ENCODE measurements at regions not wholly inside any gene's neighbourhood (a gene's known extent, or its start where the extent isn't known, plus 50 kb on each side); places are given as distances from the start of the nearest gene placed in this dataset.

GRCh38 chr10:81002382-81002781, 464.7 kb downstream of the SH2D4B start:
- Histone ChIP-seq H3K36me3 (replicated peaks in 1 of 2; ENCODE audit: control insufficient read depth in 1 of 2, insufficient read depth in 2 of 2, low read length in 2 of 2) (no peaks in the 10 kb centered on the region), H3K9ac (ENCODE audit: insufficient read depth, low read length, poor library complexity, severe bottlenecking) (no peak overlapping the region), H3K27me3 (ENCODE audit: control insufficient read depth in 2 of 2, insufficient read depth in 2 of 2, low read length in 2 of 2) (no peaks in the 10 kb centered on the region), H3K4me3 (replicated peaks in 1 of 3; ENCODE audit: low read depth in 2 of 3, low read length in 3 of 3) (no peak overlapping the region), H2AFZ (ENCODE audit: insufficient read depth, low read depth, low read length, poor library complexity, severe bottlenecking) (no peak overlapping the region), H3K4me2 (replicated peaks; ENCODE audit: extremely low read depth, low read length, poor library complexity, severe bottlenecking) (no peak overlapping the region), H3K4me1 (ENCODE audit: control insufficient read depth in 1 of 2, insufficient read depth in 2 of 2, low read length in 2 of 2) (no peaks in the 10 kb centered on the region), H3K9me3 (replicated peaks in 1 of 2; ENCODE audit: control insufficient read depth in 1 of 2, insufficient read depth in 1 of 2, low read length in 2 of 2) (no peaks in the 10 kb centered on the region), H4K20me1 (ENCODE audit: insufficient read depth, low read length) (no peaks in the 10 kb centered on the region), H3K27ac (ENCODE audit: low read depth in 1 of 2, low read length in 2 of 2) (no peak overlapping the region), H3K79me2 (ENCODE audit: insufficient read depth, low read length) (no peaks in the 10 kb centered on the region)
- no peaks in the 10 kb centered on the region for H3K4me1 Mint-ChIP-seq
- WGBS (ENCODE audit: insufficient coverage): 100% methylated on average over 2 of the region's 4 CpGs
- peaks cover 0 to 2% (median 2%) of the 10 kb centered on the region in 3 donors for H3K27me3 Mint-ChIP-seq (ENCODE audit: low read depth in 3 of 3)
- H3K9me3 Mint-ChIP-seq: peaks cover 0 to 3% (median 0%) of the 10 kb centered on the region in 7 donors
- intact Hi-C loops (cut with micrococcal nuclease): no loop called here
- no peak for DNase-seq
- no peak for TF ChIP-seq CTCF (IDR thresholded peaks at IDR 0.05)
- H3K27ac Mint-ChIP-seq: peak overlapping the region in 1 of 7 donors; percentile 4
- H3K4me3 Mint-ChIP-seq: no peak overlapping the region
- H3K36me3 Mint-ChIP-seq: no peaks in the 10 kb centered on the region

- TF ChIP-seq CTCF (IDR thresholded peaks at IDR 0.05): no peak
- Histone ChIP-seq H3K79me2 (ENCODE audit: insufficient read depth, low read length) (no peaks in the 10 kb centered on the region), H3K36me3 (replicated peaks in 1 of 2; ENCODE audit: control insufficient read depth in 1 of 2, insufficient read depth in 2 of 2, low read length in 2 of 2) (no peaks in the 10 kb centered on the region), H3K4me2 (replicated peaks; ENCODE audit: extremely low read depth, low read length, poor library complexity, severe bottlenecking) (no peak overlapping the region), H3K27ac (ENCODE audit: low read depth in 1 of 2, low read length in 2 of 2) (no peak overlapping the region), H3K4me3 (replicated peaks in 1 of 3; ENCODE audit: low read depth in 2 of 3, low read length in 3 of 3) (no peak overlapping the region), H3K4me1 (ENCODE audit: control insufficient read depth in 1 of 2, insufficient read depth in 2 of 2, low read length in 2 of 2) (no peaks in the 10 kb centered on the region), H3K9ac (ENCODE audit: insufficient read depth, low read length, poor library complexity, severe bottlenecking) (no peak overlapping the region), H4K20me1 (ENCODE audit: insufficient read depth, low read length) (no peaks in the 10 kb centered on the region), H3K9me3 (replicated peaks in 1 of 2; ENCODE audit: control insufficient read depth in 1 of 2, insufficient read depth in 1 of 2, low read length in 2 of 2) (no peaks in the 10 kb centered on the region), H2AFZ (ENCODE audit: insufficient read depth, low read depth, low read length, poor library complexity, severe bottlenecking) (no peak overlapping the region), H3K27me3 (ENCODE audit: control insufficient read depth in 2 of 2, insufficient read depth in 2 of 2, low read length in 2 of 2) (no peaks in the 10 kb centered on the region)
- Mint-ChIP-seq H3K36me3 (no peaks in the 10 kb centered on the region), H3K4me1 (no peaks in the 10 kb centered on the region), H3K27me3 (ENCODE audit: low read depth in 3 of 3) (peaks cover 0 to 8% (median 1%) of the 10 kb centered on the region in 3 donors), H3K27ac (no peak overlapping the region), H3K4me3 (no peak overlapping the region), H3K9me3 (peaks cover 0 to 3% (median 0%) of the 10 kb centered on the region in 7 donors)
- intact Hi-C loops (cut with micrococcal nuclease): no loop called here
- no CpG with 5 or more reads among the region's 1 CpG for WGBS (ENCODE audit: insufficient coverage)
- no peak for DNase-seq
Observed at GRCh38 chr10:81007872-81008271, 470.2 kb downstream of the SH2D4B start.
